Caco-2 (cell line): ENCODE measurements at regions not wholly inside any gene's neighbourhood (a gene's known extent, or its start where the extent isn't known, plus 50 kb on each side); places are given as distances from the start of the nearest gene placed in this dataset.

Experiments used
- BruUV-seq: library from RNA; stranded (reverse); fragments of 400-500 nt; replicated peaks from 2 replicates; lab custom pipeline; 2021; lab: Mats Ljungman, UMichigan
- CTCF ChIA-PET: fragments of 300-600 bp; sonication (Branson Sonifier 250); formaldehyde crosslinking; loops from one replicate; lab custom pipeline; 2022; ENCODE audit warnings: antibody characterized with exemption; lab: Charles Lee
- POLR2A ChIA-PET: fragments of 300-600 bp; sonication (Branson Sonifier 250); formaldehyde crosslinking; loops from one replicate; lab custom pipeline; 2022; ENCODE audit warnings: antibody characterized with exemption; lab: Charles Lee
- DNase-seq, 2 experiments: peaks; one replicate each; pipeline versions ENCODE4 v3.0.0 to v3.0.0-alpha.2; 2020 to 2022
- H3K27me3 ChIP-seq: replicated peaks from 2 replicates; pipeline ENCODE4 v1.6.0; 2011; ENCODE audit warnings: low read length; ENCODE audit not compliant: control insufficient read depth, insufficient read depth
- H3K36me3 ChIP-seq: 2 replicates; pipeline ENCODE4 v1.5.1; 2011; ENCODE audit warnings: low read length; ENCODE audit not compliant: control insufficient read depth, insufficient read depth
- H3K4me1 ChIP-seq: fragments of 250-450 bp; sonication (Bioruptor Pico); 2 replicates; pipeline ENCODE4 v1.5.1; 2020; ENCODE audit warnings: mild to moderate bottlenecking
- H3K4me3 ChIP-seq: 2 replicates; pipeline ENCODE4 v1.5.1; 2011; ENCODE audit warnings: low read depth, mild to moderate bottlenecking, control low read depth, low read length
- H3K9me3 ChIP-seq: fragments of 250-450 bp; sonication (Bioruptor Pico); 2 replicates; pipeline ENCODE4 v1.5.1; 2020; ENCODE audit warnings: mild to moderate bottlenecking, moderate library complexity
- H3K27ac Mint-ChIP-seq: one replicate; pipeline ENCODE4 v1.8.0; 2022; ENCODE audit warnings: mixed read lengths; ENCODE audit not compliant: unreplicated experiment
- H3K27me3 Mint-ChIP-seq: one replicate; pipeline ENCODE4 v1.8.0; 2022; ENCODE audit warnings: mixed read lengths; ENCODE audit not compliant: insufficient read depth, unreplicated experiment
- H3K36me3 Mint-ChIP-seq: one replicate; pipeline ENCODE4 v1.8.0; 2022; ENCODE audit warnings: mild to moderate bottlenecking, mixed read lengths; ENCODE audit not compliant: insufficient read depth, unreplicated experiment
- H3K4me1 Mint-ChIP-seq: one replicate; pipeline ENCODE4 v1.8.0; 2022; ENCODE audit warnings: low read depth, mixed read lengths; ENCODE audit not compliant: unreplicated experiment
- H3K4me3 Mint-ChIP-seq: one replicate; pipeline ENCODE4 v1.8.0; 2022; ENCODE audit warnings: mild to moderate bottlenecking, moderate library complexity, mixed read lengths; ENCODE audit not compliant: unreplicated experiment
- H3K9me3 Mint-ChIP-seq: one replicate; pipeline ENCODE4 v1.8.0; 2022; ENCODE audit warnings: mixed read lengths; ENCODE audit not compliant: unreplicated experiment
- CTCF ChIP-seq, 2 experiments: fragments of 200-600 bp in 1 of 2; IDR thresholded peaks; 1 replicate in 1 of 2; 2 replicates in 1 of 2; pipeline versions ENCODE4 v1.5.1 to v1.8.0; 2011 to 2022; ENCODE audit warnings: antibody characterized with exemption in 1 of 2, control low read depth in 1 of 2, inconsistent platforms in 1 of 2, low read depth in 1 of 2, low read length in 1 of 2, mild to moderate bottlenecking in 1 of 2, moderate library complexity in 1 of 2; ENCODE audit not compliant: insufficient read depth in 1 of 2, severe bottlenecking in 1 of 2, unreplicated experiment in 1 of 2
- intact Hi-C: fragments of 100-400 bp; cut with micrococcal nuclease; formaldehyde crosslinking; loops from one replicate; pipeline ENCODE4 v1.10.0; 2022; ENCODE audit not compliant: unreplicated experiment

GRCh38 chr18:64876833-64877232 is 727.9 kb upstream of the LINC00305 start:
- TF ChIP-seq CTCF (IDR thresholded peaks at IDR 0.05; ENCODE audit: insufficient read depth in 1 of 2, low read depth in 1 of 2, low read length in 1 of 2, severe bottlenecking in 1 of 2, unreplicated experiment in 1 of 2) = no peak
- no TSS peak for BruUV-seq
- ChIA-PET CTCF (no interaction called here), POLR2A (no interaction called here)
- H3K4me3 ChIP-seq = no peak overlapping the region
- no peaks in the 10 kb centered on the region for H3K36me3 ChIP-seq
- H3K27me3 ChIP-seq = no peaks in the 10 kb centered on the region
- DNase-seq = no peak
- no peaks in the 10 kb centered on the region for H3K9me3 ChIP-seq
- Mint-ChIP-seq H3K36me3 (no peaks in the 10 kb centered on the region), H3K4me3 (no peak overlapping the region), H3K27me3 (no peaks in the 10 kb centered on the region), H3K27ac (no peak overlapping the region), H3K4me1 (no peaks in the 10 kb centered on the region), H3K9me3 (no peaks in the 10 kb centered on the region)
- H3K4me1 ChIP-seq = no peaks in the 10 kb centered on the region
- intact Hi-C loops = no loop called here

- Mint-ChIP-seq H3K4me3 (no peak overlapping the region), H3K27ac (no peak overlapping the region), H3K9me3 (no peaks in the 10 kb centered on the region), H3K36me3 (no peaks in the 10 kb centered on the region), H3K27me3 (no peaks in the 10 kb centered on the region), H3K4me1 (no peaks in the 10 kb centered on the region)
- Histone ChIP-seq H3K4me3 (no peak overlapping the region), H3K27me3 (no peaks in the 10 kb centered on the region), H3K4me1 (no peaks in the 10 kb centered on the region), H3K9me3 (no peaks in the 10 kb centered on the region), H3K36me3 (no peaks in the 10 kb centered on the region)
- ChIA-PET CTCF (no interaction called here), POLR2A (no interaction called here)
- no peak for TF ChIP-seq CTCF (IDR thresholded peaks at IDR 0.05; ENCODE audit: insufficient read depth in 1 of 2, low read depth in 1 of 2, low read length in 1 of 2, severe bottlenecking in 1 of 2, unreplicated experiment in 1 of 2)
- BruUV-seq = no TSS peak
- DNase-seq = no peak
- intact Hi-C loops = no loop called here
Measured at GRCh38 chr18:64872710-64873458, 724.0 kb upstream of the LINC00305 start.

GRCh38 chr18:64854112-64854511 is 705.2 kb upstream of the LINC00305 start:
- Mint-ChIP-seq H3K27me3 (no peaks in the 10 kb centered on the region), H3K9me3 (no peaks in the 10 kb centered on the region), H3K36me3 (no peaks in the 10 kb centered on the region), H3K4me3 (no peak overlapping the region), H3K4me1 (no peaks in the 10 kb centered on the region), H3K27ac (no peak overlapping the region)
- ChIA-PET CTCF (no interaction called here), POLR2A (no interaction called here)
- H3K4me3 ChIP-seq = no peak overlapping the region
- BruUV-seq = no TSS peak
- intact Hi-C loops = no loop called here
- no peaks in the 10 kb centered on the region for H3K36me3 ChIP-seq
- DNase-seq = no peak
- H3K4me1 ChIP-seq = no peaks in the 10 kb centered on the region
- TF ChIP-seq CTCF (IDR thresholded peaks at IDR 0.05; ENCODE audit: insufficient read depth in 1 of 2, low read depth in 1 of 2, low read length in 1 of 2, severe bottlenecking in 1 of 2, unreplicated experiment in 1 of 2) = no peak
- H3K27me3 ChIP-seq = no peaks in the 10 kb centered on the region
- no peaks in the 10 kb centered on the region for H3K9me3 ChIP-seq
